Stimulated activated memory B cell treated with anti-CD40 and anti-IgM and Interleukin-4, amounts not matched to agents 10 μg/mL and 1 μg/mL and 100 μg/mL, for 72 hours (primary cell): ENCODE measurements at regions not wholly inside any gene's neighbourhood (a gene's known extent, or its start where the extent isn't known, plus 50 kb on each side); places are given as distances from the start of the nearest gene placed in this dataset.
A peak's percentile ranks its signal among the peaks of the same experiment; 100 is the strongest.
"Not testable (repeated sequence)": the region's sequence is repeated elsewhere in the genome, so short reads cannot be mapped to it uniquely, and the experiment has no call there.

Source experiments
- ATAC-seq: fragments of 150-1000 bp; cut with Tn5 transposase; 2 replicates; pipeline ENCODE4 v1.10.0; 2021
- H3K27ac Mint-ChIP-seq: one replicate; pipeline ENCODE4 v1.8.0; 2022; ENCODE audit warnings: mild to moderate bottlenecking, mixed read lengths
- H3K27me3 Mint-ChIP-seq: one replicate; pipeline ENCODE4 v1.8.0; 2022; ENCODE audit warnings: mixed read lengths
- H3K36me3 Mint-ChIP-seq: one replicate; pipeline ENCODE4 v1.8.0; 2022; ENCODE audit warnings: mixed read lengths
- H3K4me1 Mint-ChIP-seq: one replicate; pipeline ENCODE4 v1.8.0; 2022; ENCODE audit warnings: mixed read lengths
- H3K4me3 Mint-ChIP-seq: one replicate; pipeline ENCODE4 v1.8.0; 2022; ENCODE audit warnings: mild to moderate bottlenecking, moderate library complexity, mixed read lengths
- H3K9me3 Mint-ChIP-seq: one replicate; pipeline ENCODE4 v1.8.0; 2022; ENCODE audit warnings: mixed read lengths

DNA sequence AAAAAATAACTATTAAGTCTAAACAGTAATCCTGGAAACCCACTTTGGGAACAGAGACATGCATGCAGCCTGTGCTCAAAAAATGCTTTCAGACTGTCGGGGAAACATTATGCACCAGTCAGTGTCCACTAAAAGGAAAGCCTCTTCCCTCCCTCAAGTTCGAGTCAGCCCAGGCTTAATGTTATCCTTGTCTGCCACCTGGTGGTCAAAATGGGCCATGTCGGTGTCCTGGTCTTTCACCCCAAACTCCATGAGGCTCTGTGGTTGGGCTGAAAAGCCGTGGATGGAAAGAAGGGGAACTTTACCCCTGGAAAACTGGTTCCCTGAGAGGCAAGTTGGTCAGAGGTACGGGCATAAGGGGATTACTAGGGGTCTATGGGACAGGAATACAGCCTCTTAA lies 88.4 kb upstream of the ZNF492 start:
- no peak overlapping the region for H3K4me3 Mint-ChIP-seq
- H3K4me1 Mint-ChIP-seq = no peaks in the 10 kb centered on the region
- no peaks in the 10 kb centered on the region for H3K27me3 Mint-ChIP-seq
- no peak overlapping the region for H3K27ac Mint-ChIP-seq
- peaks cover 18% of the 10 kb centered on the region for H3K9me3 Mint-ChIP-seq
- ATAC-seq = no peak
- no peaks in the 10 kb centered on the region for H3K36me3 Mint-ChIP-seq

DNA sequence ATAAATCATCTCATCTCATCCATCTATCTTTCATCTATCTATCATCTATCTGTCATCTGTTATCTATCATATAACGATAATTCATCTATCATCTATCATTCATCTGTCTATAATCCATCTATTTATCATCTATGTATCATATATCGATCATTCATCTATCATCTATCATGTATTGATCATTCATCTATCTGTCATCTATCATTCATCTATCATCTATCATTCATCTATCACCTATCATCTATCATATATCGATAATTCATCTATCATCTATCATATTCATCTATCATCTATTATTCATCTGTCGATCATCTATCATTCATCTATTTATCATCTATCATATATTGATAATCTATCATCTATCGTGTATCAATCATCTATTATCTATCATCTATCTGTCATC lies 100.4 kb upstream of the ZNF492 start:
- Mint-ChIP-seq H3K36me3 (peaks cover 6% of the 10 kb centered on the region), H3K9me3 (peaks cover 27% of the 10 kb centered on the region), H3K4me1 (no peaks in the 10 kb centered on the region), H3K27me3 (no peaks in the 10 kb centered on the region), H3K27ac (no peak overlapping the region), H3K4me3 (no peak overlapping the region)
- ATAC-seq = no peak

DNA sequence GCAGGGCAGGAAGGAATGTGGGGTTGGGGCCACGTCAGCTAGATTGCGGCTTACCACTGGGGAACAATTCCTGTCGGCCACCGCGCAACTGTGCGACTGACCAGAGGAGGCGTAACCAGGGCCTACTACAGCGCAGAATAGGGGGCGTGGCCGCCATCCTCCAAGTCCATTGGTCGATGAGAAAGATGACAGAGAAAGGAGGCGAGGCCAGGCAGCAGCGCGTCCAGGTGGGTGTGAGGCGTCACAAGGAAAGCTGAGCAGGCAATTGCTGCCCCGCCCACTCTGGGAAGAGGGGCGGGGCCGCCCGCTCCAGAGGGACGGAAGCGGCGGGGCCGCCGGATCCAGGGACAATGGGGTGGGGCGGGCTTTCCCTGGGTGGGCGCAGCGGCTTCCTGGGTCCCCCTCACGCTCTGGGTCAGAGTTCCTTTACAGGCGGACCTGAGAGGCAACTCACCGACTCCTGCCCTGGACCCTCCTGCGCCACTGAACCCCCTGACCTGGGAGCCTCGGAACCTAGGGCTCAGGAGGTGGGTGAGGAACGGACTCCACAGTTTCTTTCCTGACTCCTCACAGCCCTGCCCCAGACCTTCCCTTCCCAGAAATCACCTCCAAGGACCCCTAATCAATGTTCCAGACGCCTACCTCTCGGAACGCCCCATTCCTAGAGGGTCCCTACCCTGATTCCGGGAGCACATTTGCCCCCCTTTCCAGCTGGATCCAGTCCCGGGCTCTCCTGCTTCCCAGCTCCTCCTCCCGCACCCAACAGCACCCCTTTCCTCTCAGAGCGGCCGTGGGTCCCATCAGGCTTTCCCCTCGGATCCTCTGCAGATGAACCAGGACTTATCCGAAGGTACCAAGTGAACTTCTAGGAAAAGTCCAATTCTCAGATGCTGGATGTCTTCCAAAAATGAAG lies 101.5 kb upstream of the ZNF492 start:
- Mint-ChIP-seq H3K9me3 (peaks cover 29% of the 10 kb centered on the region), H3K27me3 (no peaks in the 10 kb centered on the region), H3K36me3 (peaks cover 6% of the 10 kb centered on the region), H3K27ac (no peak overlapping the region), H3K4me1 (no peaks in the 10 kb centered on the region), H3K4me3 (no peak overlapping the region)
- ATAC-seq = no peak

DNA sequence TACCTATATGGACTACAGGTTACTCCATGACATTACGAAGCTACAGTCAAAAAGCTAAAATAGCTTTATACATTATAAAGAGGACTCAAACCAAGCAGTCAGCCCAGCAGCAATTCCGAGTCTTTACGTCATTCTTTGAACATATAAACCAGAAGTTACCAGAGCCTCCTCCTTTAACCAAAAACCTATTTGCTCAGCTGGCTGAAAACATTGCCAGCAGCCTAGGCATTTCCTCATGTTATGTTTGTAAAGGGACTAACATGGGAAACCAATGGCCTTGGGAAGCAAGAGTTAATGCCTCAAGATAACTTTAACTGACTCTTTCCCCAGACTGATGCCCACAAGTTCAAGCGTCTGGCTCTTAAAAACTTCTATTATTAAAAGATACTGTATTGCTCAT lies 104.1 kb upstream of the ZNF492 start:
- no peak for ATAC-seq
- Mint-ChIP-seq H3K27me3 (no peaks in the 10 kb centered on the region), H3K27ac (no peak overlapping the region), H3K4me3 (no peak overlapping the region), H3K36me3 (peaks cover 6% of the 10 kb centered on the region), H3K9me3 (peaks cover 25% of the 10 kb centered on the region), H3K4me1 (no peaks in the 10 kb centered on the region)

DNA sequence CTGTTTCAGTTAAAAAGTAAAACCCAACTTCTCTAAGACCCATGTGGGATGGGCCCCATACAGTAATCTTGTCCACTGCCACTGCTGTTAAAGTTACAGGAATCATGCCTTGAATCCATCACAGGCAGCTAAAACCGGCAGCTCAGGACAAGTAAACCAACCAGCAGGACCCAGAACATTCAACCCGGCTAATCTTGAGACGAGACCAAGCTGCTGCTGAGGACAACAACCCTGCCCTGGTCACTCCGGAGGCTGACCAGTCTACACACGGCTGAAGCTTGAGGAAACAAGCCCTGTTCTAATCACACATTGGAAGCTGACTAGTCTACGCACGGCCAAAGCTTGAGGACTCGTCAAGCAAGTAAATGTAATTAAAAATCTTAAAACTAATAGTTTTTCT lies 105.2 kb upstream of the ZNF492 start:
- H3K27me3 Mint-ChIP-seq = no peaks in the 10 kb centered on the region
- no peak overlapping the region for H3K4me3 Mint-ChIP-seq
- peaks cover 20% of the 10 kb centered on the region for H3K9me3 Mint-ChIP-seq
- H3K36me3 Mint-ChIP-seq = peaks cover 6% of the 10 kb centered on the region
- no peak for ATAC-seq
- H3K4me1 Mint-ChIP-seq = no peaks in the 10 kb centered on the region
- no peak overlapping the region for H3K27ac Mint-ChIP-seq

DNA sequence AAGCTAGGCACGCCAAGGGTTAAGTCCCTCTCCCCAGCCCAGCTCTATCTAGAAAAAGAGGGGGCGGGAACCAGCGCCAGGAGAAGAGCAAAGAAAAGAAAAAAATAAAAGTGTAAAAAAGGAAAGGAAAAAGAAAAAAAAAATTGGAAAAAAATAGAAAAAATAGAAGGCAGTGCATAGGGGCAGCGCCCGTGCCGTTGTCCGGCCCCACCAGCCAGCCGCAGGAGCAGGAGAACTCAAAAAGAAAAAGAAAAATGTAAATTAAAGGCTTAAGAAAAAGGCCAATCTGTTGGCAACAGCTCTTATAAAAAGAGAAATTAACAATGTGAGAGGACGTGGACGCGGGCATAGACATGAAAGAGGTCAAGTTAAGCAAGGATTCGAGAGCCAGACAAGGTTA lies 105.4 kb upstream of the ZNF98 start:
- H3K4me3 Mint-ChIP-seq = no peak overlapping the region
- no peak for ATAC-seq
- no peaks in the 10 kb centered on the region for H3K27me3 Mint-ChIP-seq
- peaks cover 16% of the 10 kb centered on the region for H3K9me3 Mint-ChIP-seq
- H3K27ac Mint-ChIP-seq = no peak overlapping the region
- H3K4me1 Mint-ChIP-seq = no peaks in the 10 kb centered on the region
- no peaks in the 10 kb centered on the region for H3K36me3 Mint-ChIP-seq

DNA sequence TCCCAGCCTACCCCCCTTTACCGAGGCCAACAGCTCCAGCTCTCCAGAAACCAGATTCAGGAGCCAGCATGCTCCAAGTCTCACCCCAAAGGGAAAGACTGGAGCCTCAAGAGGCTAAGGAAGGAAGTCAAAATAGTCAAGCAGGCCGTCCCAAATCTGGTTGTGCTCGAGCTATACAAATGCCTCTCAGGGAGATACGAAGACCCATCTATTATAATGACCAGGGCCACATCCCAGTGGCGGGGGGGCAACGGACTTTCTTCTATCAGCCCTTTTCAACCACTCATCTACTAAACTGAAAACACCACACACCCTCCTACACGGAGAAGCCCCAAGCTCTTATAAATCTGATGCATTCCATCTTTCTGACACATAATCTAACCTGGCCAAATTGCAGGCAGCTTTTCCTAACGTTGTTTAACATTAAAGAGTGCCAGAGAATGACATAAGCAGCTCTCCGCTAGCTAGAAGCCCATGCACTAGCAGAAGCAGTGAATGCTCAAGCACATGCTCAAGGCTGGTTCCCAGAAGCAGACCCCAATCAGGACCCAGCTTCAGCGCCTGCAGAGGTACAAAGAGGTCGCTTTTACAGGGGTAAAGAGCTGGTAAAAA lies 104.6 kb upstream of the ZNF98 start:
- ATAC-seq = no peak
- H3K27me3 Mint-ChIP-seq = no peaks in the 10 kb centered on the region
- H3K4me3 Mint-ChIP-seq = no peak overlapping the region
- H3K9me3 Mint-ChIP-seq = peaks cover 17% of the 10 kb centered on the region
- no peak overlapping the region for H3K27ac Mint-ChIP-seq
- H3K36me3 Mint-ChIP-seq = no peaks in the 10 kb centered on the region
- H3K4me1 Mint-ChIP-seq = no peaks in the 10 kb centered on the region

DNA sequence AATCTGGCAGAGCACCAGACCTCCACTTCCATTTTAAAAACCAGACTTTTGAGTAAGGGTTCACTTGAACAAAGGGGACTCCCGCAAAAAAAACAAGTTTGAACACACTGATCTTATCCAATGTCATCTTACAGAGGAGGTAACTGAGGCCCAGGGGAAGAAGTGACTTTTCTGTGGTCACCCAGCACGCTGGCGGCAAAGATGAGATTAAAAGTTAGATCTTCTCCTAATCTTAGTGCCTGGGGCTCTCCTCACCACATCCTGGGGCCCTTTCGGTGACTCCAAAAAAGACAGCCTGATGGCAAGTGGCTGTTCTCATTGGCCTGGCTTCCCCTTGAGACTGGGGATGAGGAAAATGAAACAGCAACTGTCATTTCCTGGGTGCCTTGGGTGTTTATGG lies 101.8 kb upstream of the ZNF98 start:
- Mint-ChIP-seq H3K27ac (no peak overlapping the region), H3K36me3 (no peaks in the 10 kb centered on the region), H3K27me3 (peaks cover 12% of the 10 kb centered on the region), H3K4me1 (no peaks in the 10 kb centered on the region), H3K4me3 (no peak overlapping the region), H3K9me3 (peaks cover 27% of the 10 kb centered on the region)
- ATAC-seq = no peak

DNA sequence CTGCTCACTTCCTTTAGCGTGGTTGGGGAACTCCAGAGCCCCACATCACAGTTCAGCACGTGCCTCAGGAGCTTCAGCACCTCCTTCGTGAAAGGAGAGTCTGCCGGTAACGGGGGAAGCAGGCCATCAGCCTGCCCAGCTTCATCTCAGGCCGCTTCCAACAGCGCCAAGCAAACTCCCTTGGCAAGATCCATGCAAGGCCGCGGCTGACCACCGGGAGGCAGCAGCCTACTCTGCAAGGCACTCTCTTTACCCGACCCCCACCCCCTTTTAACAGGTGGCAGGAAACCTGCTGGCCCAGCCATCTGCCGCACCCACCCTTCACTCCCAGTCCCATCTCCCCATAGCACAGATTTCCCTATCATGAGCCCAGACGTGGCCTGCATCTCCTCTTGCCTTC lies 97.4 kb upstream of the ZNF98 start:
- H3K9me3 Mint-ChIP-seq = peaks cover 21% of the 10 kb centered on the region
- H3K4me3 Mint-ChIP-seq, H3K36me3 Mint-ChIP-seq, H3K27ac Mint-ChIP-seq, H3K4me1 Mint-ChIP-seq, ATAC-seq: not testable (repeated sequence)
- H3K27me3 Mint-ChIP-seq = peaks cover 12% of the 10 kb centered on the region

DNA sequence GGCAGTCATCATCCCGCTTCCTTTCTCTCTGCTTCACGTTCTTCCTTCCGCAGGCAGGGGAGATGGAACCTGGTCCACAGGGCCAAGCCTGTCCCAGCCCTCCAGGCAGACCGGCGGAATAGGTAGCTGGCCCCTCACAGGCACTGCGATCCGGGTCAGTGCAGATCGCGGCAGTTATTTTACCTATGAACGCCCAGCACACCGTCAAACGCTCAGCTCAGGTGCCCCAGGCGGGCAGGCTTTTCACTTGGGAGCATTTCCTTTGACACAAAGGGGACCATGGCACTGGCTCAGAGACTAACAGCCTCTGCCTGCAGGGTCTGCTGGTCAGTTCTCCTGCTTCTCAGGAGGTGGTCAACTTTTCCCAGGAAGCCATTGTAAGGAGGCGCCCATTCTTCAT lies 97.0 kb upstream of the ZNF98 start:
- H3K4me1 Mint-ChIP-seq = no peaks in the 10 kb centered on the region
- H3K4me3 Mint-ChIP-seq = no peak overlapping the region
- no peak for ATAC-seq
- no peaks in the 10 kb centered on the region for H3K36me3 Mint-ChIP-seq
- no peak overlapping the region for H3K27ac Mint-ChIP-seq
- peaks cover 12% of the 10 kb centered on the region for H3K27me3 Mint-ChIP-seq
- peaks cover 21% of the 10 kb centered on the region for H3K9me3 Mint-ChIP-seq

DNA sequence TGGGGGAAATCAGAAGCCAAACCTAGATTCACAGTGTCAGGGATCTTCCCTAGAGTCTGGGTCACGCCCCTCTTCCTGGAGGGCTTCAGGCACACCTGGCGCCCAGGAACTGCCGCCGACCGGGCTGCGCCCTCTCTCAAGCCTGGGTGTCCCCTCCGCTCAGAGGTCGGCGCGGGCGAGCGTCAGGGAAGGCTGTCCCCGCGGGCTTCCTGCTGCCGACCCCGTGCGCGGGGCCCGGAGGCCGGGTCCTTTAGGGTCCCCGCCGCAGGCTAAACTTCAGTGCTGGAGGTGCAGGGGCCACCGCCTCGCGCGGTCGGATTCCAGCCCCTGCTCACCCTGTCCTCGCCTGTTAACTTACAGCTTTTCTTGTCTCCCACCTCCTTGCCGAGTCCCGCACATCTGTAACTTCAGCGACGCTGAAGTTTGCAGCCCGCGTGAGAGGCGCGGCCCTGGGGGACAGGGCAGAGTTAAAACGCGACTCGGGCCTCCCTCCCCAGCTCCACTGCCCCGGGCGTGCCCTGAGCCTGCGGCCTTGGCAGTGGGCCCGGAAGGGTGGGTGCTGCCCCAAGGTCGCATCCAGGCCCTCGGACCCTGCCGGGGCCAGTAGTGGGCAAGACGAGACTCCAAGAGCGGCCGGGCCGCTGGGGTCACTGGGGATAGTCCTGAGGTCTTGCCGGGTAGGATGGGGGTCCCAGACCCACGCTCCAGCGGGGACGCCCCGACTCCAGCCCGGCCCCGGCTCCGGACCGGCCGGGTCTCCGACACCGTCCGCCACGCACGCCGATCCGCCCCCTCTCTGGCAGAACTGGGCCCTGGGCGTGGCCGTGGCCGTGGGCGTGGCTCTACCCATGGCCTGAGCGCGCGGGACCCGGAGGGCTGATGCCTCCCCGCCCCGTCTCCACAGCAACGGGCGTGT lies 95.6 kb upstream of the ZNF98 start:
- Mint-ChIP-seq H3K9me3 (peaks cover 19% of the 10 kb centered on the region), H3K4me1 (no peaks in the 10 kb centered on the region), H3K27me3 (peaks cover 12% of the 10 kb centered on the region), H3K36me3 (no peaks in the 10 kb centered on the region), H3K4me3 (no peak overlapping the region), H3K27ac (no peak overlapping the region)
- peak; percentile 56 for ATAC-seq

DNA sequence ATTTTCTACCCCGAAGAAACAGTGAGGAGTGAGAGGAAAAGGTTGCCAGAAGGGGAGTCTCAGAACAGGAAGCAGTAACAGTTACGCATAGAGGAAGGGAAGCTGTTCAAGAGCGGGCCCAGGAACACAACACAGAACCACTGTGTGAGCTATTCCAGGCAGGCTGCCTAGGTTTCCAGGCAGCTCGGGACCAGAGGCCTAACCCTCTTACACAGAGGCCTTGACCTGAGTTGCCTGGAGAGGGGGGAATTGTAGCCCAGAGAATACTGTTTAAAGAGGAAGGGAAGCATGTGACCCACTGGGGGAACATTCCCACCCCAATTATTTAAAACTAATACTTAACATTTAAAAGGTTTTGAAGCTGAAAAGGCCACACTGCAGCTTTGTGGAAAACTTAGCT lies 93.3 kb upstream of the ZNF98 start:
- Mint-ChIP-seq H3K4me1 (no peaks in the 10 kb centered on the region), H3K27ac (no peak overlapping the region), H3K36me3 (no peaks in the 10 kb centered on the region), H3K4me3 (no peak overlapping the region), H3K9me3 (peaks cover 15% of the 10 kb centered on the region), H3K27me3 (peaks cover 11% of the 10 kb centered on the region)
- ATAC-seq = no peak

DNA sequence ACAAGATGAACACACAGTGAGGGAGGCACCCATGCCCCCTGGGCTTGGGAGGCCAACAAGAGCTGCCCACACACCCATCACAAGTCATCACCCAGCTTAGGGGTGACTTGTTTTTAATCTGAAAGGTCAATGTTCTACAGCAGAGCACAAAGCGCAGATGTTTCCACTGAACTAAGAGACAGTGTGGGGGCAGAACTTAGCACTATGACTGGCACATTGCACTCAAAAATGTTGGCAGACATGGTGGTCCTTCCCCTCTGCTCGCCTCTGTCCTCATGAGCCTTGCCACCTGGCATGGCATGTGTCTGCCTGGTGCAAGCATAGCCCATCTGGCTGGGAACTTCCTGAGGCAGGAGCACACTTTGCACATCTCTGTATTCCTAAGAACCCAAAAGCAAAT lies 81.4 kb upstream of the ZNF98 start:
- no peak for ATAC-seq
- Mint-ChIP-seq H3K4me1 (no peaks in the 10 kb centered on the region), H3K4me3 (no peak overlapping the region), H3K9me3 (peaks cover 26% of the 10 kb centered on the region), H3K36me3 (no peaks in the 10 kb centered on the region), H3K27ac (no peak overlapping the region), H3K27me3 (no peaks in the 10 kb centered on the region)

DNA sequence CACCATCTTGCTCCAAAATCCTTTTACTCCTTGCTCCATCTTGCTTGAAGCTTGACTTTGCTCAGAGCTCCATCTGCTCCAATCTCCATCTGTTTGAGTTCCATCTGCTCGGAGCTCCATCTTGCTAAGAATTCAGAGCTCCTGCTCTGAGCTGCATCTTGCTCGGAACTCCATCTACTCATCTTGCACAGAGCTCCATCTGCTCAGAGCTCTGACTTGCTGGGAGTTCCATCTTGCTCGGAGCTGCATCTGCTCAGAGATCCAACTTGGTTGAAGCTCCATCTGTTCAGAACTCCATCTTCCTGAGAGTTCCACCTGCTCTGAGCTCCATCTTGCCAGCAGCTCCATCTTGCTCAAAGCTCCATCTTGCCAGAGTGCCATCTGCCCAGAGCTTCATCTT lies 80.6 kb upstream of the ZNF98 start:
- no peaks in the 10 kb centered on the region for H3K27me3 Mint-ChIP-seq
- H3K9me3 Mint-ChIP-seq = peaks cover 26% of the 10 kb centered on the region
- no peaks in the 10 kb centered on the region for H3K4me1 Mint-ChIP-seq
- ATAC-seq = no peak
- no peak overlapping the region for H3K27ac Mint-ChIP-seq
- no peaks in the 10 kb centered on the region for H3K36me3 Mint-ChIP-seq
- H3K4me3 Mint-ChIP-seq = no peak overlapping the region

DNA sequence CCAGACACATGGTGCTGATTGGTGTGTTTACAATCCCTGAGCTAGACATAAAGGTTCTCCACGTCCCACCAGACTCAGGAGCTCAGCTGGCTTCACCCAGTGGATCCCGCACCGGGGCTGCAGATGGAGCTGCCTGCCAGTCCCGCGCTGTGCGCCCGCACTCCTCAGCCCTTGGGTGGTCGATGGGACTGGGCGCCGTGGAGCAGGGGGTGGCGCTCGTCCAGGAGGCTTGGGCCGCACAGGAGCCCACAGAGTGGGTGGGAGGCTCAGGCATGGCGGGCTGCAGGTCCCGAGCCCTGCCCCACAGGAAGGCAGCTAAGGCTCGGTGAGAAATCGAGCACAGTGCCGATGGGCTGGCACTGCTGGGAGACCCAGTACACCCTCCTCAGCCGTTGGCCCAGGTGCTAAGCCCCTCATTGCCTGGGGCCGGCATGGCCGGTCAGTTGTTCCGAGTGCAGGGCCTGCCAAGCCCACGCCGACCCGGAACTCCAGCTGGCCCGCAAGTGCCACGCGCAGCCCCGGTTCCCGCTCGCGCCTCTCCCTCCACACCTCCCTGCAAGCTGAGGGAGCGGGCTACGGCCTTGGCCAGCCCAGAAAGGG lies 76.8 kb upstream of the ZNF98 start:
- H3K4me1 Mint-ChIP-seq, H3K36me3 Mint-ChIP-seq, H3K27ac Mint-ChIP-seq, H3K27me3 Mint-ChIP-seq, ATAC-seq, H3K4me3 Mint-ChIP-seq: not testable (repeated sequence)
- peaks cover 21% of the 10 kb centered on the region for H3K9me3 Mint-ChIP-seq
